ENCODE measurements at regions not wholly inside any gene's neighbourhood (a gene's known extent, or its start where the extent isn't known, plus 50 kb on each side); places are given as distances from the start of the nearest gene placed in this dataset.

GRCh38 chr1:245074898-245075297 lies 79.9 kb upstream of the KIF26B start:
- no peak for TF ChIP-seq ZNF274 (IDR thresholded peaks at IDR 0.05; ENCODE audit: low read depth, low read length)
- no peak for TF ChIP-seq SUZ12 (IDR thresholded peaks at IDR 0.05; ENCODE audit: extremely low read depth, insufficient read depth, insufficient read length)
- TF ChIP-seq YY1 (IDR thresholded peaks at IDR 0.05; ENCODE audit: insufficient read depth, insufficient read length), result no peak
